ENCODE measurements at regions not wholly inside any gene's neighbourhood (a gene's known extent, or its start where the extent isn't known, plus 50 kb on each side); places are given as distances from the start of the nearest gene placed in this dataset.
"Not testable (repeated sequence)": the region's sequence is repeated elsewhere in the genome, so short reads cannot be mapped to it uniquely, and the experiment has no call there.

- in situ Hi-C loops (cut with HindIII; ENCODE audit: low pct_unique_long_range_greater_than_20kb, low sequenced_read_pairs): no loop called here
- DNase-seq (ENCODE audit: low read depth, low spot score): no peak
Observed at GRCh38 chr22:49400136-49400940, 427.3 kb downstream of the BRD1 start.

GRCh38 chr22:49398646-49399045 lies 429.0 kb downstream of the BRD1 start:
- DNase-seq (ENCODE audit: low read depth, low spot score): no peak
- in situ Hi-C loops (cut with HindIII; ENCODE audit: low pct_unique_long_range_greater_than_20kb, low sequenced_read_pairs): no loop called here

GRCh38 chr22:49398115-49398514 lies 429.6 kb downstream of the BRD1 start:
- no peak for DNase-seq (ENCODE audit: low read depth, low spot score)
- in situ Hi-C loops (cut with HindIII; ENCODE audit: low pct_unique_long_range_greater_than_20kb, low sequenced_read_pairs): no loop called here

GRCh38 chr22:49396817-49397216 lies 430.9 kb downstream of the BRD1 start:
- no peak for DNase-seq (ENCODE audit: low read depth, low spot score)
- in situ Hi-C loops (cut with HindIII; ENCODE audit: low pct_unique_long_range_greater_than_20kb, low sequenced_read_pairs): no loop called here

GRCh38 chr22:49395617-49396016 lies 432.1 kb downstream of the BRD1 start:
- no peak for DNase-seq (ENCODE audit: low read depth, low spot score)
- in situ Hi-C loops (cut with HindIII; ENCODE audit: low pct_unique_long_range_greater_than_20kb, low sequenced_read_pairs): no loop called here

- DNase-seq (ENCODE audit: low read depth, low spot score); in situ Hi-C loops (cut with HindIII; ENCODE audit: low pct_unique_long_range_greater_than_20kb, low sequenced_read_pairs): not testable (repeated sequence)
Observed at GRCh38 chr22:49395062-49395461, 432.6 kb downstream of the BRD1 start.

- in situ Hi-C loops (cut with HindIII; ENCODE audit: low pct_unique_long_range_greater_than_20kb, low sequenced_read_pairs): no loop called here
- DNase-seq (ENCODE audit: low read depth, low spot score): no peak
Observed at GRCh38 chr22:49394116-49394785, 433.4 kb downstream of the BRD1 start.

GRCh38 chr22:49393526-49393925 lies 434.1 kb downstream of the BRD1 start:
- in situ Hi-C loops (cut with HindIII; ENCODE audit: low pct_unique_long_range_greater_than_20kb, low sequenced_read_pairs): no loop called here
- no peak for DNase-seq (ENCODE audit: low read depth, low spot score)

- in situ Hi-C loops (cut with HindIII; ENCODE audit: low pct_unique_long_range_greater_than_20kb, low sequenced_read_pairs): no loop called here
Observed at GRCh38 chr22:49392841-49393510, 434.7 kb downstream of the BRD1 start.

GRCh38 chr22:49392247-49392646 lies 435.4 kb downstream of the BRD1 start:
- DNase-seq (ENCODE audit: low read depth, low spot score): no peak
- in situ Hi-C loops (cut with HindIII; ENCODE audit: low pct_unique_long_range_greater_than_20kb, low sequenced_read_pairs): no loop called here

More at GRCh38 chr22:49392841-49393510, 434.7 kb downstream of the BRD1 start:
- DNase-seq (ENCODE audit: low read depth, low spot score): no peak

GRCh38 chr22:49391436-49391835 lies 436.2 kb downstream of the BRD1 start:
- in situ Hi-C loops (cut with HindIII; ENCODE audit: low pct_unique_long_range_greater_than_20kb, low sequenced_read_pairs): no loop called here
- no peak for DNase-seq (ENCODE audit: low read depth, low spot score)

GRCh38 chr22:49390954-49391353 lies 436.7 kb downstream of the BRD1 start:
- in situ Hi-C loops (cut with HindIII; ENCODE audit: low pct_unique_long_range_greater_than_20kb, low sequenced_read_pairs): no loop called here
- no peak for DNase-seq (ENCODE audit: low read depth, low spot score)

- in situ Hi-C loops (cut with HindIII; ENCODE audit: low pct_unique_long_range_greater_than_20kb, low sequenced_read_pairs); DNase-seq (ENCODE audit: low read depth, low spot score): not testable (repeated sequence)
Observed at GRCh38 chr22:49383909-49384308, 443.8 kb downstream of the BRD1 start.

GRCh38 chr22:49382451-49382735 lies 445.3 kb downstream of the BRD1 start:
- no peak for DNase-seq (ENCODE audit: low read depth, low spot score)
- in situ Hi-C loops (cut with HindIII; ENCODE audit: low pct_unique_long_range_greater_than_20kb, low sequenced_read_pairs): no loop called here

- in situ Hi-C loops (cut with HindIII; ENCODE audit: low pct_unique_long_range_greater_than_20kb, low sequenced_read_pairs): no loop called here
Observed at GRCh38 chr22:49381595-49382450, 445.9 kb downstream of the BRD1 start.

GRCh38 chr22:49380828-49381114 lies 446.9 kb downstream of the BRD1 start:
- DNase-seq (ENCODE audit: low read depth, low spot score): no peak
- in situ Hi-C loops (cut with HindIII; ENCODE audit: low pct_unique_long_range_greater_than_20kb, low sequenced_read_pairs): no loop called here

More at GRCh38 chr22:49381595-49382450, 445.9 kb downstream of the BRD1 start:
- DNase-seq (ENCODE audit: low read depth, low spot score): no peak

- in situ Hi-C loops (cut with HindIII; ENCODE audit: low pct_unique_long_range_greater_than_20kb, low sequenced_read_pairs): no loop called here
- DNase-seq (ENCODE audit: low read depth, low spot score): no peak
Observed at GRCh38 chr22:49380095-49380827, 447.4 kb downstream of the BRD1 start.

Data from SK-MEL-5 (cell line).